ENCODE measurements at regions not wholly inside any gene's neighbourhood (a gene's known extent, or its start where the extent isn't known, plus 50 kb on each side); places are given as distances from the start of the nearest gene placed in this dataset.

- Histone ChIP-seq H3K23me2 (ENCODE audit: low read depth, low read length) (no peaks in the 10 kb centered on the region; the same call in 1 of the 2 replicates), H3K56ac (replicated peaks; ENCODE audit: insufficient read length, low read depth, low read length) (no peak overlapping the region), H3K4ac (replicated peaks; ENCODE audit: insufficient read length, low read depth, low read length) (no peak overlapping the region), H2AFZ (ENCODE audit: low read length) (no peak overlapping the region), H3K14ac (ENCODE audit: insufficient read length) (no peak overlapping the region), H3K79me2 (ENCODE audit: control insufficient read depth in 1 of 2, insufficient read depth in 2 of 2, low read length in 2 of 2) (no peaks in the 10 kb centered on the region), H3K27me3 (replicated peaks in 1 of 4; ENCODE audit: control insufficient read depth in 3 of 4, extremely low read depth in 1 of 4, insufficient read depth in 3 of 4, low read length in 3 of 4) (no peaks in the 10 kb centered on the region), H3K27ac (ENCODE audit: low read depth, low read length) (no peak overlapping the region), H4K91ac (replicated peaks; ENCODE audit: insufficient read length, low read length) (no peak overlapping the region), H4K8ac (ENCODE audit: extremely low read depth, insufficient read depth, low read length) (no peak overlapping the region), H3K18ac (ENCODE audit: extremely low read depth, low read length) (no peak overlapping the region), H2BK5ac (ENCODE audit: low read depth, low read length) (no peak overlapping the region), H3K36me3 (ENCODE audit: control insufficient read depth in 2 of 4, insufficient read depth in 4 of 4, low read length in 3 of 4) (no peaks in the 10 kb centered on the region), H3K23ac (ENCODE audit: insufficient read length) (no peak overlapping the region), H3K4me1 (replicated peaks in 1 of 4; ENCODE audit: control insufficient read depth in 3 of 4, insufficient read depth in 4 of 4, low read length in 3 of 4) (no peaks in the 10 kb centered on the region), H3K9me3 (ENCODE audit: insufficient read depth in 2 of 2, low read depth in 1 of 2, low read length in 1 of 2) (no peaks in the 10 kb centered on the region), H3K79me1 (ENCODE audit: low read depth, low read length) (no peaks in the 10 kb centered on the region), H3K9ac (replicated peaks in 1 of 4; ENCODE audit: extremely low read depth in 1 of 4, low read depth in 3 of 4, low read length in 3 of 4) (no peak overlapping the region), H2BK20ac (ENCODE audit: low read length) (no peak overlapping the region), H2BK12ac (ENCODE audit: low read depth, low read length) (no peak overlapping the region), H2BK120ac (replicated peaks; ENCODE audit: low read depth, low read length) (no peak overlapping the region), H4K5ac (ENCODE audit: insufficient read length, low read depth, low read length) (no peak overlapping the region), H3K4me3 (ENCODE audit: extremely low read depth in 1 of 4, insufficient read depth in 2 of 4, low read depth in 3 of 4, low read length in 4 of 4) (no peak overlapping the region), H4K20me1 (replicated peaks in 1 of 2; ENCODE audit: control insufficient read depth in 1 of 2, insufficient read depth in 2 of 2, low read length in 2 of 2) (no peaks in the 10 kb centered on the region), H2AK5ac (ENCODE audit: low read depth, low read length) (no peak overlapping the region), H2BK15ac (ENCODE audit: low read length) (no peak overlapping the region), H3K4me2 (ENCODE audit: insufficient read depth in 1 of 2, low read depth in 2 of 2, low read length in 2 of 2) (no peak overlapping the region)
- DNase-seq (ENCODE audit: low read depth in 1 of 2, low spot score in 2 of 2): no peak
- no peak for FAIRE-seq
- WGBS, 2 experiments (ENCODE audit: extremely low coverage in 1 of 2, insufficient coverage in 1 of 2, insufficient read length in 1 of 2, insufficient replicate concordance in 2 of 2, low coverage in 1 of 2, low lambda C conversion rate in 2 of 2, missing lambda C conversion rate in 1 of 2): 90% methylated on average over 9 of the region's 9 CpGs; no CpG with 5 or more reads in 1 of the 2 experiments
- ChIA-PET POLR2A (ENCODE audit: partially characterized antibody) (interaction anchor here (1.0 kb wide), 1 partner anchor 11 kb away, joined by 3 read pairs; no protein-coding TSS in a partner anchor), CTCF (ENCODE audit: partially characterized antibody) (interaction anchor here (0.6 kb wide), 1 partner anchor 644 kb away, joined by 3 read pairs; no protein-coding TSS in a partner anchor)
- no peak for TF ChIP-seq POU5F1 (IDR thresholded peaks at IDR 0.05; ENCODE audit: low read depth, low read length)
- no peak for TF ChIP-seq JUN (IDR thresholded peaks at IDR 0.05; ENCODE audit: low read depth, low read length)
These were observed 1173.4 kb upstream of the ACO1 start for GRCh38 chr9:31210978-31211570.
